Fibroblast of pulmonary artery (primary cell): ENCODE measurements at regions not wholly inside any gene's neighbourhood (a gene's known extent, or its start where the extent isn't known, plus 50 kb on each side); places are given as distances from the start of the nearest gene placed in this dataset.

Source experiments
- DNase-seq: peaks from one replicate; pipeline ENCODE4 v3.0.0-alpha.2; 2010; ENCODE audit warnings: low read depth
- H3K4me3 ChIP-seq: replicated peaks from 2 replicates; pipeline ENCODE4 v1.5.1; 2011; ENCODE audit warnings: low read depth, mild to moderate bottlenecking, control low read depth, low read length, moderate library complexity
- TF ChIP-seq, protein P1 (sequence below): IDR thresholded peaks from 2 replicates; pipeline ENCODE4 v1.5.1; 2011; ENCODE audit warnings: mild to moderate bottlenecking, control low read depth, low read length, inconsistent platforms; ENCODE audit errors: missing control alignments

DNA sequence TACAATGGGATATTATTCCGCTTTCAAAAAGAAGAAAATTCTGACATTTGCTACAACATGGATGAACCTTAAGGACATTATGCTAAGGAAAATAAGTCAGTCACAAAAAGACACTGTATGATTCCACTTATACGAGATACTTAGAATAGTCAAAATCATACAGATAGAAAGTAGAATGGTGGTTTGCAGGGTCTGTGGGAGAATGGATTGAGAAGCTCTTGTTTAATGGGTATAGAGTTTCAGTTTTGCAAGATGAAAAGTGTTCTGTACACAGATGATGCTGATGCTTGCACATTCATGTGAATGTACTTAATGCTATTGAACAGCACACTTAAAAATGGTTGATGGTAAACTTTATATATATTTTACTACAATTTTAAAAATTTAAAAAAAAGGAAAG is 2050.7 kb upstream of the WWC1 start:
- no peak overlapping the region for H3K4me3 ChIP-seq
- DNase-seq, result no peak
- TF ChIP-seq, protein P1, sequence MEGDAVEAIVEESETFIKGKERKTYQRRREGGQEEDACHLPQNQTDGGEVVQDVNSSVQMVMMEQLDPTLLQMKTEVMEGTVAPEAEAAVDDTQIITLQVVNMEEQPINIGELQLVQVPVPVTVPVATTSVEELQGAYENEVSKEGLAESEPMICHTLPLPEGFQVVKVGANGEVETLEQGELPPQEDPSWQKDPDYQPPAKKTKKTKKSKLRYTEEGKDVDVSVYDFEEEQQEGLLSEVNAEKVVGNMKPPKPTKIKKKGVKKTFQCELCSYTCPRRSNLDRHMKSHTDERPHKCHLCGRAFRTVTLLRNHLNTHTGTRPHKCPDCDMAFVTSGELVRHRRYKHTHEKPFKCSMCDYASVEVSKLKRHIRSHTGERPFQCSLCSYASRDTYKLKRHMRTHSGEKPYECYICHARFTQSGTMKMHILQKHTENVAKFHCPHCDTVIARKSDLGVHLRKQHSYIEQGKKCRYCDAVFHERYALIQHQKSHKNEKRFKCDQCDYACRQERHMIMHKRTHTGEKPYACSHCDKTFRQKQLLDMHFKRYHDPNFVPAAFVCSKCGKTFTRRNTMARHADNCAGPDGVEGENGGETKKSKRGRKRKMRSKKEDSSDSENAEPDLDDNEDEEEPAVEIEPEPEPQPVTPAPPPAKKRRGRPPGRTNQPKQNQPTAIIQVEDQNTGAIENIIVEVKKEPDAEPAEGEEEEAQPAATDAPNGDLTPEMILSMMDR, result no peak

DNA sequence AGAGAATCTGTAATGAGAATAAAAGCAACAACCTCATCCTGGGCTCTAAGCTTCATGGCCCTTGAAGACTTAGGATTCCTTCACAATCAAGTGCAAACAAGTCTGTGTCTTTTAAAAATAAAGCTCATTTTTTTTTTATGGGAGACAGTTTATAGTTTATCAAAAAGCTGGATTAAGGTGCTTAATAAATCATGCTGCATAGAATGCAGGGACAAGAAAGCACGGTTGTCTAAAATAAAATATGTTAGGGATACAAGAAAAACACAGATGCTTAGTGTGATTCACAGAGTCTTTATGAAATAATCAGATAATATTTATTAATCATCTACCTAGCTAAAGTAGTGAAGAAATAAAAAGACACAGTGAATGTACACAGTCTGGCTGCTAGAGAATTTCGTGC is 2045.9 kb upstream of the WWC1 start:
- no peak for DNase-seq
- no peak overlapping the region for H3K4me3 ChIP-seq
- TF ChIP-seq, protein P1, result no peak

DNA sequence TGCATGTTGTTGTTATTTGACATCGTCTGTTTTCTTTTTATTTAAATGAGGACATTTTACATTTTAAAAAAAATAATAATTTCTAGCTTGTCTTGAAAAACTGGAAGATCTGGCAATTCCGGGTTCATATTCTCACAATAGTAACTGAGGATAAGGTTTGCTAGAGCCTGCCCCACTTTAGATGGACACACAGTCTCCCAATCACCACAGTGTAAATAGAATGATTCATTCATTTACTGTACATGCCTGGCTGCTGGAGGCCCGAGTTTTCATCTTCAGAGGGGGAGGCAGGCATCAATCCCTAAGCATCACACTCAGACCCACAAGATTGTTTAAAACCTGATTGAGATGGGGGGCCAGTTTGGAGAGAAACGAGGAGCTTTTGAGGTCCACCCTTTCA is 2039.7 kb upstream of the WWC1 start:
- no peak for DNase-seq
- TF ChIP-seq, protein P1, result no peak
- no peak overlapping the region for H3K4me3 ChIP-seq

DNA sequence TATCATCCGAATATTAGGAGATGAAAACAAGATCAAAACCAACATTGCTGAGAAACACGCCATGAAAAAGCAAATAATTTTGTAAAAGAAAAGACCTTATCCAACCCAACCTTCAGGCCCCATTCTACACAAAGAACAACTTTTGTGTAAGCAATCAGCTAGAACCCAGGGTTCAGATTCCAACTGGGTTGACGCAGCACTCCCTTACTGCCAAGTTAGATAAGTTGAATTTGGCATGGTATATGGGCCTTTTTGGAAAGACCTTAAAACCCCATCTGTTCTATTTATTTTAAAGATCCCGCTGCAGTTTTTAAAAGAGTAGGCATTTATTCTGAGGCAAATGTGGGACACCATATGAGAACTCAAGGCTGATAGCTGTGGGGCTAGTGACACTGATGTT is 2033.8 kb upstream of the WWC1 start:
- no peak overlapping the region for H3K4me3 ChIP-seq
- peak; percentile 8 for DNase-seq
- TF ChIP-seq, protein P1, result no peak

DNA sequence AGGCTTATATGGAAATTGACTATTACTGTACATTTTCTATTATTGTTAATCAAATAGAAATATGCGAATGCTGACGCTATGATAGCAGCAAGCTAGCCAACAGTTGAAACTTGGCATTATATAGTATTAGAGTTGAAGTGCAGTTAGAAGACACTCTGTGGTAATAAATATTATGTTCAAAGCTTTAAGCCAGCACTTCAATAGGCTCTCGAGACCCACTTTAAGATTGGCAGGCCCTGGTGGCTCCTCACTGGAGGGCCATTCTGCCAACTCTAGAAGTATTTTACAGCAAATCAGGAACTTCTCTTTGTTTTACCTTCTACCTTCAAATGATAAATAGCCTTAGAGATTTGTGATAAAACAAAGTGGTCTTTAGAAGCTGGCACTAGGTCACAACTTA is 2029.0 kb upstream of the WWC1 start:
- DNase-seq, result no peak
- H3K4me3 ChIP-seq, result no peak overlapping the region
- TF ChIP-seq, protein P1, result no peak

DNA sequence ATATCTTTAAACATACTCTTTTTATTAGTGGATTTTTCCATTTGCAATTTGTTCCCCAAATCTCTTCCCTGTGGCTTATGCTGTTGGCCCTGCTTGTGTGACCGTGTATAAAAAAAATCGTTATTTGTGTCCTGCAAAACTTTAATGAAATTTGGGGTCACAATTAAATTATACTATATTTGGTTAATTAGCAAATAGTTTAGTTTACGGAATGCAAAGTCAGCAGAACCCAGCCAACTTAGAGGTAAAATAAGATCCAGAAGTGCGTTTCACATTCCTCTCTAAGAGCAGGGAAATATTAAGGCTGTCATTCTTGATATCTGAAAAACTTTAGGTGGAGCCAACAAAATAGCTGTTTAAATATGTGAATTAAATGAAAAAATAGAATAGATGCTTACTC is 2023.5 kb upstream of the WWC1 start:
- no peak overlapping the region for H3K4me3 ChIP-seq
- TF ChIP-seq, protein P1, result no peak
- DNase-seq, result no peak

DNA sequence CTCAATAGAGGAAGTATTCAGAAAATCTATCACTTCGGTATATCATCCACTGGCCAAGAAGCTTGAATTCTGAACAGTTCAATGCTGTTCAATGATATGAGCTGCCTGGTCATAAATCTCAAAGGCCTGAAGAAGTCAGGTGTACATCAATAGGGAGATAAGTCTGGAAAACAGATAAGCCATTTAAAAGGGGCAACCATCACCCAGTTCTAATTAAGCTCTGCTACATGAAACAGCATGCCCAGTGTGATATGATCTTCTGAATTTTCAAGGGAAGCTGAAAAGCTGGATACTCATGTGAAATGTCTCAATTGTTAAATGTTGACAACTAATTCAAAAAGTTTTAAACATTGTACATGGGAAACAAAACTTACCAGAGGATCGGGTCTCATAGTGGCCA is 2020.7 kb upstream of the WWC1 start:
- no peak for DNase-seq
- no peak overlapping the region for H3K4me3 ChIP-seq
- TF ChIP-seq, protein P1, result no peak
